Fibroblast of mammary gland (primary cell): ENCODE measurements at regions not wholly inside any gene's neighbourhood (a gene's known extent, or its start where the extent isn't known, plus 50 kb on each side); places are given as distances from the start of the nearest gene placed in this dataset.
A peak's percentile ranks its signal among the peaks of the same experiment; 100 is the strongest.
"Not testable (repeated sequence)": the region's sequence is repeated elsewhere in the genome, so short reads cannot be mapped to it uniquely, and the experiment has no call there.

Experiments
- DNase-seq: peaks from one replicate; pipeline ENCODE4 v3.0.0-alpha.2; 2010; ENCODE audit warnings: low read depth
- H3K4me3 ChIP-seq: 2 replicates; pipeline ENCODE4 v1.5.1; 2011; ENCODE audit warnings: low read depth, mild to moderate bottlenecking, low read length, moderate library complexity; ENCODE audit not compliant: control insufficient read depth
- TF ChIP-seq, protein P1 (sequence below): conservative IDR thresholded peaks from 2 replicates; pipeline ENCODE4 v1.5.1; 2011; ENCODE audit warnings: low read depth, low read length, inconsistent platforms; ENCODE audit not compliant: control insufficient read depth, insufficient read depth

- H3K4me3 ChIP-seq, result no peak overlapping the region
- TF ChIP-seq, protein P1, sequence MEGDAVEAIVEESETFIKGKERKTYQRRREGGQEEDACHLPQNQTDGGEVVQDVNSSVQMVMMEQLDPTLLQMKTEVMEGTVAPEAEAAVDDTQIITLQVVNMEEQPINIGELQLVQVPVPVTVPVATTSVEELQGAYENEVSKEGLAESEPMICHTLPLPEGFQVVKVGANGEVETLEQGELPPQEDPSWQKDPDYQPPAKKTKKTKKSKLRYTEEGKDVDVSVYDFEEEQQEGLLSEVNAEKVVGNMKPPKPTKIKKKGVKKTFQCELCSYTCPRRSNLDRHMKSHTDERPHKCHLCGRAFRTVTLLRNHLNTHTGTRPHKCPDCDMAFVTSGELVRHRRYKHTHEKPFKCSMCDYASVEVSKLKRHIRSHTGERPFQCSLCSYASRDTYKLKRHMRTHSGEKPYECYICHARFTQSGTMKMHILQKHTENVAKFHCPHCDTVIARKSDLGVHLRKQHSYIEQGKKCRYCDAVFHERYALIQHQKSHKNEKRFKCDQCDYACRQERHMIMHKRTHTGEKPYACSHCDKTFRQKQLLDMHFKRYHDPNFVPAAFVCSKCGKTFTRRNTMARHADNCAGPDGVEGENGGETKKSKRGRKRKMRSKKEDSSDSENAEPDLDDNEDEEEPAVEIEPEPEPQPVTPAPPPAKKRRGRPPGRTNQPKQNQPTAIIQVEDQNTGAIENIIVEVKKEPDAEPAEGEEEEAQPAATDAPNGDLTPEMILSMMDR, result no peak
- no peak for DNase-seq
Measured at GRCh38 chr19:7400815-7401214, 52.1 kb downstream of the ARHGEF18 start.

- no peak for DNase-seq
- TF ChIP-seq, protein P1, result no peak
- no peak overlapping the region for H3K4me3 ChIP-seq
Measured at GRCh38 chr19:7401694-7402093, 53.0 kb downstream of the ARHGEF18 start.

DNA sequence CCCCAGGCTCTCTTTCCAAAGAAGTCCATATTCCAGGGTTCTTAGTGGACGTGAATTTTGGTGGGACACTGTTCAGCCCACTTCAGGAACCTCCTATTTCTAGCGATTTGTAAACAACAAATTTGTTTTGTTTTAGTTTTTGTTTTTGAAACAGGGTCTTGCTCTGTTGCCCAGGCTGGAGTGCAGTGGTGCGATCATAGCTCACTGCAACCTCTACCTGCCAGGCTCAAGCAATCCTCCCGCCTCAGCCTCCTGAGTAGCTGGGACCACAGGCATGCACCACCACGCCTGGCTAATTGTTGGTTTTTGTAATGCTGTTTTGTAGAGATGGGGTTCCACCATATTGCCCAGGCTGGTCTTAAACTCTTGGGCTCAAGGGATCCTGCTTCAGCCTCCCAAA, 56.7 kb downstream of the ARHGEF18 start:
- not testable (repeated sequence) for DNase-seq, H3K4me3 ChIP-seq

DNA sequence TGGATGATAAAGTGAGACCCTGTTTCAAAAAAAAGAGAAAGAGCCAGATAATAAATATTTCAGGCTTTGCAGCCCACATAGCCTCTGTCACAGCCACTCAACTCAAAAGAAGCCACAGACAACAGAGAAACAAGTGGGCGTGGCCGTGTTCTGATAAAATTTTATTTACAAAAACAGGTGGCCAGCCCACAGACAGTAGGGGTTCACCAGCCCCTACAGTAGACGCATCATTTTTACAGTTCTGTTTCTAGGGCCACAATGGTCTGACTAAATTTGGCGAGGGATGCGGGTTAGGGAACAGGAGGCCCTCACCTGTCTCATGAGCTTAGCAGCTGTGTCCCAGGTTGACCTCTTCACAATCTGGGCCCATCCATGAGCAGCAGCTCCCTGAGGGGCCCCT, 59.5 kb downstream of the ARHGEF18 start:
- TF ChIP-seq, protein P1, result no peak
- DNase-seq, result no peak
- H3K4me3 ChIP-seq, result no peak overlapping the region

- H3K4me3 ChIP-seq, result no peak overlapping the region
- TF ChIP-seq, protein P1, result no peak
- DNase-seq, result no peak
Measured at GRCh38 chr19:7410946-7411345, 62.2 kb downstream of the ARHGEF18 start.

DNA sequence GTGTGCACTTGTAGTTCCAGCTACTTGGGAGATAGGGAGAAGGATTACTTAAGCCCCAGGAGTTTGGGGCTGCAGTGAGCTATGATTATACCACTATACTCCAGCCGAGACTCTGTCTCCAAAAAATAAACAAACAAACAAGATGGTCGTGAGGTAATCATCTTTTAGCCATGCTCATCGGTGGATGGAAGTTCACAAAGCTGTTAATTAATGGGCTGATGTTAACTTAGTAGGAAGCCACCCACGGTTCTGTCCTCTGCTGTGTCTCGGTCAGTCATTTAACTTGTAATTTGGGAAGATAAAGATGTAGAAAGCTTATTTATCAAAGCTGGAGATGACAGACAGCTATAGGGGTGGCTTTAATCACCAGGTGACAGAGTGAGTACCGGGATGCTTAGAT, 64.9 kb downstream of the ARHGEF18 start:
- TF ChIP-seq, protein P1, result no peak
- no peak overlapping the region for H3K4me3 ChIP-seq
- no peak for DNase-seq

DNA sequence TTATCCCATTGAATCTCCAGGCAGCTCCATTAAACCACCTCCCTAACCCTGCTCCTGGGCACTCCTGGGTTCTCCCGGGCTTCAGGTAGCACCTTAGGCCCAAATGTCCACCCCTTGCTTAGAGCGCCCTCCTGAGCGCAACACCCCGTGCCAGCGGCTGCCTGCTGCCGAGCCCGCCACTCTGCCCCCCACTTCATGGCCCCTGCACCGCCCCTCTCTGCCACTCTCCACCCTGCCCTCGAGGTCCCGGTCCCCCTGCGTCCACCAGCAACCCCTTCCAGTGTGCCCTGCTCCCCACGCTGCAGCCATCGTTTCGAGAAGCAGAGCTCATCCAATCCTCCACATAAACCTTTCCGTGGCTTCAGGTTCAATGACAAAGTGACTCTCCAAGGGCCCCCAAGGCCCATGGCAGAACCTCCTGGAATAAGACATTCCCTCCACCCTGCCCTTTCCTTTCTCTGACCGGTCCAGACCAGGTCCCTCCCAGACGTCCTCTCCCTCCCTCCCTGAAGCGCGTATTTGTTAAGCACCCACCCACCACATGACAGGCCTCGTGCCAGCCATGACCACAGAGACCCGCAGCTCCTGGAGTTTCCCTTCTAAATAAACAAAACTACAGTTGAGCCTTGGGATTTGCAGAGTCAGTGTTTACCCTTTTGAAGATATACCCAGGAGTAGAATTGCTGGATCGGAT, 66.6 kb downstream of the ARHGEF18 start:
- DNase-seq, result peak; percentile 68
- H3K4me3 ChIP-seq, result no peak overlapping the region
- TF ChIP-seq, protein P1, result no peak
